SJCRH30 (cell line): ENCODE measurements at regions not wholly inside any gene's neighbourhood (a gene's known extent, or its start where the extent isn't known, plus 50 kb on each side); places are given as distances from the start of the nearest gene placed in this dataset.

Source experiments
- DNase-seq, 2 experiments: peaks; one replicate each; pipeline ENCODE4 v3.0.0-alpha.2; 2015 to 2020
- H3K27ac ChIP-seq: fragments of 250-450 bp; sonication (Bioruptor Pico); 2 replicates; pipeline ENCODE4 v1.5.1; 2020; ENCODE audit warnings: mild to moderate bottlenecking, moderate library complexity
- H3K27me3 ChIP-seq: fragments of 250-450 bp; sonication (Bioruptor Pico); 2 replicates; pipeline ENCODE4 v1.5.1; 2020; ENCODE audit warnings: mild to moderate bottlenecking, moderate library complexity
- H3K36me3 ChIP-seq: fragments of 250-450 bp; sonication (Bioruptor Pico); 2 replicates; pipeline ENCODE4 v1.5.1; 2020; ENCODE audit warnings: mild to moderate bottlenecking, moderate library complexity
- H3K4me1 ChIP-seq: fragments of 250-450 bp; sonication (Bioruptor Pico); 2 replicates; pipeline ENCODE4 v1.5.1; 2020; ENCODE audit warnings: mild to moderate bottlenecking, moderate library complexity
- H3K4me3 ChIP-seq: fragments of 250-450 bp; sonication (Bioruptor Pico); 2 replicates; pipeline ENCODE4 v1.5.1; 2020; ENCODE audit warnings: mild to moderate bottlenecking, moderate library complexity
- H3K9me3 ChIP-seq: fragments of 250-450 bp; sonication (Bioruptor Pico); replicated peaks from 2 replicates; pipeline ENCODE4 v1.5.1; 2020; ENCODE audit warnings: mild to moderate bottlenecking, moderate library complexity

DNA sequence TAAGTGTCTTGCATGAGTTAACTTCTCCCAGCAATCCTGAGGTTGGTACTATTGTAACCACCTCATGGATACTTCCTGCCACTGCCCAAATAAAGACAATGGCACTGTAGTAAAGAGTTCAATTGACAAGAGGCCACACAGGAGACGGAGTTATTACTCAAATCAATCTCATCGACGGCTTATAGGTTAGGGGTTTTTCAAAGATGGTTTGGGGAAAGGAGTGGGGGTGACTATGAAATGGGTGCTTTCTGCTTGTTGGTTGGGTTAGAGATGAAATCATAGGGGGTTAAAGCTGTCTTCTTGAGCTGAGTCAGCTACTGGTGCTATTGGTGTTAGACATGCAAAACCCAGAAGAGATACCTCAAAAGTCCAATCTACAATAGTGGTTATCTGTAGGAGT is 1258.0 kb upstream of the ZEB2 start:
- no peak overlapping the region for H3K4me3 ChIP-seq
- no peak for DNase-seq
- H3K27me3 ChIP-seq: no peaks in the 10 kb centered on the region
- H3K9me3 ChIP-seq: no peaks in the 10 kb centered on the region
- H3K36me3 ChIP-seq: no peaks in the 10 kb centered on the region
- no peaks in the 10 kb centered on the region for H3K4me1 ChIP-seq
- H3K27ac ChIP-seq: no peak overlapping the region

DNA sequence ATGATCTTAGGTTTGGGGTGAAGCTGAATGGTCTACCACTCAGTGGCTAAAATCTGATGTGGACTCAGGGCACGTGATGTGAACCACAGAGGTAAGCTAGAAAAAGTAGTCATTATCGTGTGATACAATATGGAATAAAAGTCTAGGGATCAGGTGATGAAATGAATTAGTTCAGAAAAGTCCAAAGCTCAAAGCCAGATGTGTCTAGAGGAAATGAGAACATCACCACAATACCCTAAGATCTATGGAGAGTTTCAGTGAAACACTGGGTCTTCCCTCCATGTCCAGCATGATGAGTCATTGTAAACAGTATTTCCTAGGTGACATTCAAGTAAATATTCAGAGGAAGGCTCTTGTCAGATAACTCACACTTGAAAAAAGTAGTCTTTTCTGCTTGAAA is 1257.4 kb upstream of the ZEB2 start:
- Histone ChIP-seq H3K36me3 (no peaks in the 10 kb centered on the region), H3K9me3 (no peaks in the 10 kb centered on the region), H3K4me3 (no peak overlapping the region), H3K27ac (no peak overlapping the region), H3K27me3 (no peaks in the 10 kb centered on the region), H3K4me1 (no peaks in the 10 kb centered on the region)
- no peak for DNase-seq

DNA sequence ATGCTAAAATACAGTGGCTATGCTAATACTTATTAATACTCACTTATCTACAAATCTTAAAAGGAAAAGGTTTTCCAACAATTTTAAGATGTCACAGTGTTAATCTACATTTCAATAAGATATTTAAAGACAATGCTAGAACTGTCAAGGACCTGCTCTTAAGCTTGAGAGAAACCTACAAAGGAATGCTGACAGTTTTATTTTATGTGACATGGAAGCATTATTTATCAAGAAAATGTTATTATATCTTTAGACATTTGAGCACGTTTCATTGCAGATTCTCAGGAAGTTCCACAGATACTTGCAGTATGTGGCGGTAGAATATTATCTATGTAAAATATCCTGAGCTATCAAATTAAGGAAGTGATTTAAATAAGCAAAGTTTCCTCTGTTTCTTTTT is 1255.7 kb upstream of the ZEB2 start:
- Histone ChIP-seq H3K9me3 (0 out of 2 replicates have a peak, but pooled peaks cover under 1% of the 10 kb centered on the region), H3K27ac (no peak overlapping the region), H3K27me3 (no peaks in the 10 kb centered on the region), H3K36me3 (no peaks in the 10 kb centered on the region), H3K4me3 (no peak overlapping the region), H3K4me1 (no peaks in the 10 kb centered on the region)
- DNase-seq: no peak

DNA sequence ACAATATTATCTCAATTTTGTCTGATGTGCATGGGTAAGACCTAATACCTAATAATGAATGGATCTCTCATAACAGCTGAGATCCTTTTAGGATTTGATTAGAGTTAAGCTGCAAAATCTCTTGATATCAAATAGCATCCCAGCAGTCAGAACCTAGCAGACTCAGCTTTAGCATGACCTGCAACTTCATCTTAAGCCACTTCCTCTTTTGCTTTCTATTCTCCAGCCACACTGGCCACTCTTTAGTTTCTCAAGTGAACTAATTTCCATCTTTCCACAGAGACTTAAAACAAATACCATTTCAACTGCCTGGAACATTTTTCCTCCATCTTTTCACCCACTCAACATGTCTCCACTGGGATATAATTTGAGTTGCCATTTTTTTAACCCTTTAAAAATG is 1251.6 kb upstream of the ZEB2 start:
- Histone ChIP-seq H3K27me3 (no peaks in the 10 kb centered on the region), H3K4me1 (no peaks in the 10 kb centered on the region), H3K36me3 (no peaks in the 10 kb centered on the region), H3K27ac (no peak overlapping the region), H3K9me3 (0 out of 2 replicates have a peak, but pooled peaks cover 4% of the 10 kb centered on the region), H3K4me3 (no peak overlapping the region)
- no peak for DNase-seq

DNA sequence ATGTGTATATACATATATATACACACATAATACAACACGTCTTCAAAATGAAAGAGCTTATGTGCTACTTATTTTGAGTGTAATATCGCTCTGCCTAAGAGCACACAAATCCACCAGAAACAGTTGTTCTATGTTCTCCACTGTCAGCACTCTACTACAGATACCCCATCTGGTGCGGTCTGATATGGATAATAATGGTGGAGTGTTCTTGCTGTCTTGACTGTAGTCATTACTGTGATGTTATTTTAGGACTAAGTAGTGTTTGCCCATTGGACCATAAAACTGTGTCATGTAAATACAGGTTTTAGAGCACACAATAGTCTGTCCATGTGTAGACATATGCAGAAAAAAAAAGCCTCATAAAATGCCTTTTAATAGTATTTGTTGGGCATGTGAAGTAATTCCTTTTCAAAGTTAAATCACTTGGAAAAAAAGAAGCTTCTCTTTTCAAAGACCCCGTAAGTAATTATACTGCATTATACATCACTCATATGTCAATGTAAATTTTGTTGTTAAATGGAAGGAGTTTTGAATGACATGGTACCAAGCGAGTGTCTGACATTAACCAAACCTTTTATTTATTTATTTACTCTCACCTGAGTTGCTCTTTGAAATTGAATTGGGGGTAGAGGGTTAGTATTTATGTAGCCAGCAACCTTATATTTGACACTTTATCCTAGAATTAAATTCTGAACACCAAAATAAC is 1249.2 kb upstream of the ZEB2 start:
- H3K4me3 ChIP-seq: no peak overlapping the region
- no peaks in the 10 kb centered on the region for H3K27me3 ChIP-seq
- H3K9me3 ChIP-seq: 0 out of 2 replicates have a peak, but pooled peaks cover 4% of the 10 kb centered on the region
- peak in 1 of 2 experiments; percentile 56 for DNase-seq
- H3K36me3 ChIP-seq: no peaks in the 10 kb centered on the region
- H3K4me1 ChIP-seq: no peaks in the 10 kb centered on the region
- H3K27ac ChIP-seq: no peak overlapping the region

DNA sequence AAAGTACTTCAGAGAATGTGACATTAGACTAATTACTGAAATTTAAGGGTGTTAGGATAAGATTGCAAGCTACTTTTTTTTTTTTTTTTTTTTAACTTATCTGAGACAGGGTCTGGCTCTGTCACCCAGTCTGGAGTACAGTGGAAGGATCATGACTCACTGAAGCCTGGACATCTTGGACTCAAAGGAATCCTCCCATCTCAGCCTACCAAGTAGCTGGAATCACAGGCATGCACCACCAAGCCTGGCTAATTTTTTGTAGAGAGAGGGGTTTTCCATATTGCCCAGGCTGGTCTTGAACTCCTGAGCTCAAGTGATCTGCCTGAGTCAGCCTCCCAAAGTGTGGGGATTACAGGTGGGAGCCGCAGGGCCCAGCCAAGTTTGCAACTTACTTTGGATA is 1246.0 kb upstream of the ZEB2 start:
- Histone ChIP-seq H3K27ac (no peak overlapping the region), H3K36me3 (no peaks in the 10 kb centered on the region), H3K4me1 (no peaks in the 10 kb centered on the region), H3K27me3 (no peaks in the 10 kb centered on the region), H3K9me3 (0 out of 2 replicates have a peak, but pooled peaks cover 4% of the 10 kb centered on the region), H3K4me3 (no peak overlapping the region)
- DNase-seq: no peak

DNA sequence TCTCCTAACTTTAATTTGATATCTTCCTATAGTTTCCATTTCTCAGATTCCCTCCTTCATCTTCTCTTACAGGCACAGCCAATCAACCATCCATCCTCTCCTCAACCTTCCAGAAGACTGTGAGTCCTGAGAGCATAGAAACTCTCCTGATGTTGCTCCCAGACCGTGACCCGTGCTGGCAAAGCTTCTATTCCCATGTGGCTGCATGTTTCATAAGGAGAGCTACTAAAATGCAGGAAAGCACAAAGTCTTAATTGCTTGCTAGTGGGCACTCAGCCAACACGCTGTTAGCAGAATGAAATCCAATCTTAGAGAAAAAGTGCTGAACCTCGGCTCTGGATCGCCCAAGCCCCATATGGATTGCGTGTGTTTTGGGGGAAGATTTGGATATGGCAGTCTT is 1244.7 kb upstream of the ZEB2 start:
- Histone ChIP-seq H3K27me3 (no peaks in the 10 kb centered on the region), H3K9me3 (0 out of 2 replicates have a peak, but pooled peaks cover 2% of the 10 kb centered on the region), H3K4me3 (no peak overlapping the region), H3K27ac (no peak overlapping the region), H3K4me1 (no peaks in the 10 kb centered on the region; the same call in 1 of the 2 replicates), H3K36me3 (no peaks in the 10 kb centered on the region)
- DNase-seq: peak; percentile 66 to 82

DNA sequence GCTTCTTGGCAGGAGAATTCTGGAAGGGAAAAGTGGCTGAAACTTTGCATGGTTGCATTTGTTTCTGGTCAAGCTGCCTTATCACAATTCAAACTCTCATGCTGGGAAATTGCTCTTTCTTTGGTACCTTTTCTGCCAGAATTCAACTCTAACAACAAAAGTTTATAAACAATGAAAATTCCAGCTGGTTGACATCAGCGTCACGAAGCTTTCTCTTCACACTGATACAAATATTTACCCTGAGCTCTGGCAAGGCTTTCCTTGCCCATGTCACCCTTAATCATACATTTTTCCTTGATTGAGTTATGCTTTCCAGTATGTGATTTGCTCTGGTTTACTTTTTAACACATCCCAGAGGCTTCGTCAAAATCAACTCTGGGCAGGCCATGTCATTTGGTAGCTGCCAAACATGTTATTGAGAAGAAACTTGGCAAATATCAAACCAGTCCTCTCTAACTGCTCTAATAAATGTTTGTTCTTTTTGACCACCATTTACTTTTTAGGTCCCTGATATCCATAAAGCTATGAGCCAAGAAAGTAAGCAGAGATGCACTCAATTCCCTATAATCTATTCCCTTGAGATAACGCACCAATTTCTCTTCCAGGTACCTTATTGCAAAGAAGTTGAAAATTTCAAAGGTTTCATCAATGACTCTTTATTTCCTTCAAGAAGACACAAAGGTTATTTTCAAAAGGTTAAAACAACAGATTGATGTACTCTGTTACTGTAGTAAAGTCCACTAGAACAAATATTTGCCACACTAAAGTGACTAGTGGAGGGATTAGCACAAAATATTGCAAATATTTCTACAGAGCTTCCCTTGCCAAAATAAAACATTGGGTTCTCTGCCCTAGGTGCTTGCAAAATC is 1241.1 kb upstream of the ZEB2 start:
- H3K4me1 ChIP-seq: no peaks in the 10 kb centered on the region; the same call in 1 of the 2 replicates
- H3K9me3 ChIP-seq: no peaks in the 10 kb centered on the region
- no peak for DNase-seq
- H3K27ac ChIP-seq: no peak overlapping the region; the same call in 1 of the 2 replicates
- no peak overlapping the region for H3K4me3 ChIP-seq
- no peaks in the 10 kb centered on the region for H3K27me3 ChIP-seq
- H3K36me3 ChIP-seq: no peaks in the 10 kb centered on the region

DNA sequence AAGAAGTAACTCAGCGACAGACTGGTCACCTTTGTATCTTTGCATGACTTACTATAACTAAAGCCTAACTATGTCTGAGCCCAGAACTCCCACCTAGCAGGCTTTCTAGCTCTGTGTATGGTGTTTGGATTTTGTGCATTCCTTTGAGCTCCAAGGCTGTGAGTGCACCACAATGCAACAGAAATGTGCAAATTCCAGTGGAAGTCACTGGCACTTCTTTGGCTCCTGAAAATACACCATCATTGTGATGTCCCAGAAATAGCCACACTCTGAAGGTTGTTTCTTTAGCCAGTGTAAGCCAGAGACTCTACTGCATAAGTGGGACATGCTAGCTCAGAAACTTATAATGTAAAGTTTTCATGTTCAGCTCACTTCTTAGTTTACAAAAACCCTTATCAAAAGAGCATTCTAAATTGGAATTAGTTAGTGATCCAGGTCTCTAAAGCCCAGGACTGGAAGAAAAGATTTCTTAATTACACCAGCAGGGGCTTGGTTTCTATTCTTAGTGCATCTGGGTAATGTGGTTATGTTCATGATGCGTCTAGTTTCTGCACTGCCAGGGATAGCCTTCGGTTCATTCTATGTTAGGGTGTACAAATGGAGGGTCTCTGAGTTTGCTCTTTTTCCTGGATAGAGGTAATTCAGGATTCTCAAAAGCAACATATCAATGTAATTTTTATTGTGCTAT is 1239.5 kb upstream of the ZEB2 start:
- Histone ChIP-seq H3K4me1 (no peaks in the 10 kb centered on the region; the same call in 1 of the 2 replicates), H3K36me3 (no peaks in the 10 kb centered on the region), H3K27ac (no peak overlapping the region), H3K27me3 (no peaks in the 10 kb centered on the region), H3K4me3 (no peak overlapping the region), H3K9me3 (no peaks in the 10 kb centered on the region)
- DNase-seq: no peak

DNA sequence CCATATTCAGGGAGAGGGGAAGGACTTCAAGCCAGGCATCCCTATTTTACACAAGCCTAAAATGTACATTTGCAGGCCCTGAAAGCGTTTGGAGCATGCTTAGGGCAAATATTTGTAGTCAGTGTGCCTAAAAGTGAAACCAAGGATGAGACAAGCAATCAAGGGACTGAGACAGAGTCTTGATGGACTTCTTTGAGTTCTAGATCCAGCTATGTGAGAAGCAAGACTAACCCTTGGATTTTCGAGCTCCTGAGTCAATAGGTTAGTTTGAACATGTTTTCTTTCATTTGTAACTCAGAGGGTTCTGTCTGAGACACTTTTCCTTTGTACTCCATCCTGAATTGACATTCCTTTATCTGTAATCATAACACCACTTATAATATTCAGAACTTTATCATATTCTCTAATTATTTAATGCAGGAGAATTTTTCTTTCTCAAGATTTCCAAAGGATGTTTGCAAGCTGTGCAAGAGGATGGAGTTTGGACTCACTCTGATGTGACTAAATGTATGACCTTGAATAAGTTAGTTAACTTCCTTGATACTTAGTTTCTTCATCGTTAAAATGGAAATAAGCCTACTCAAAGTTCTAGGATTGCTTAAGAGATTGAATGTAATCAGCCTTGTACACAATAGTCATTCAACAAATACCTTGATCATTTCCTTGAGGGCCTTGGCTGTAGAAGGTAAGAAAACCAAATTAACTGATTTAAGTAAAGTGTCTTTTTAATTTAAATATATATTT is 1237.8 kb upstream of the ZEB2 start:
- DNase-seq: no peak
- no peak overlapping the region for H3K4me3 ChIP-seq
- no peaks in the 10 kb centered on the region for H3K9me3 ChIP-seq
- H3K27ac ChIP-seq: no peak overlapping the region
- peaks cover 10% of the 10 kb centered on the region for H3K4me1 ChIP-seq
- H3K36me3 ChIP-seq: no peaks in the 10 kb centered on the region
- no peaks in the 10 kb centered on the region for H3K27me3 ChIP-seq

DNA sequence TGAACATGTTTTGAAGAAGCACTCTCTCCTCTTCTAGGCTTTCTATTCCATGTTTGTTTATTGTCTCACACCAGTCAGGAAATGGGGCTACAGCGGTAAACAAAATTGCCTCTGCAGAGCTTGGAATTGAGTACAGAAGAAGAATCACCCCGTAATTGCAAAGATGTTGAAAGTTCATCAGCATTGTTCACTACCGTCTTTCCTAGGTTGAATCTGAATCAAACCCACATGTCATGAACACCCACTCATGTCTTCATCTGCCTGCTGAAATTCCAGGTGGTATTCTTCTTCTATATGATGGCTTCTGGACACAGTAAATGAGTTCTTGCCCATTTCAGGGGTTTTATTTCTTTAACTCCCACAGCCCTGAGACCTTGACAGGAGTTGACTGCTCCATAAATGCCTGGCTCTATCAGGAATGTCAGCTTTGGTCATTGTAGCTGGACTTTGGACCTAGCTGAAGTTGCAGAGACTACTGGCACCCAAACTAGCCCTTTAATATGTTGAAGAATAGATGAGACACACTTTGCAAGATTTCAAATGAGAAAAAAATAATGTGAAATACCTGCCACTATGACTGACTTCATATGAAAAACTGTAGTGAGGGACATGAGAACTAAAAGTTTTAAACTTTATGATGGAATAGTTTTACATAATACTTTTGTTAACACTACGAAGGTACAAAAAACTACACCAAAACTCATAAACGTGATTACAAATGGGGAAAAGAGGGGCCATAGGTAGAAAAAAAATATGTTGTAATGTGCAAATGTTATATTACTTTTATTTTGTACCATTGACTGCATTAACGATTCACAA is 1235.3 kb upstream of the ZEB2 start:
- H3K27ac ChIP-seq: no peak overlapping the region
- H3K27me3 ChIP-seq: no peaks in the 10 kb centered on the region
- DNase-seq: no peak
- H3K9me3 ChIP-seq: no peaks in the 10 kb centered on the region
- no peak overlapping the region for H3K4me3 ChIP-seq
- no peaks in the 10 kb centered on the region for H3K36me3 ChIP-seq
- peaks cover 28% of the 10 kb centered on the region for H3K4me1 ChIP-seq

DNA sequence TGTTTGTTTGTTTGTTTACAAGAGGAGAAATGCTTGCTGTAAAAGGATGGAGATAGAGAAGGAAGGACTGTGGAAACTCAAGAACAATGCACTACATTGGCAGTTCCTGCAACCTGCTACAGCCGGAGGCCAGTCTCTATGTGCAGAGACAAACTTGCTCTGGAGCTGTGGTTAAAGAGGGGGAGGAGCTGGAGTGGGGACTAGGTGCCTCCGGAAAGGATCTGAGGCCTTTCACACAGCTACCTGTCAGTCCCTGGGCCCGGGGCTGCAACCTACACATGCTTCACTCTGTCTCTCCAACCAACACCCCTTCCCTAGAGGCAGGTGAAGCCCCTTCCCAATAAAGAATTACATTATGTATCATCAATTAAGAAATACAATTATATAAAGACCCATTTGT is 1234.0 kb upstream of the ZEB2 start:
- Histone ChIP-seq H3K27ac (no peak overlapping the region), H3K9me3 (no peaks in the 10 kb centered on the region), H3K4me3 (no peak overlapping the region), H3K4me1 (peaks cover 29% of the 10 kb centered on the region), H3K27me3 (no peaks in the 10 kb centered on the region), H3K36me3 (no peaks in the 10 kb centered on the region)
- peak in 1 of 2 experiments; percentile 9 for DNase-seq

DNA sequence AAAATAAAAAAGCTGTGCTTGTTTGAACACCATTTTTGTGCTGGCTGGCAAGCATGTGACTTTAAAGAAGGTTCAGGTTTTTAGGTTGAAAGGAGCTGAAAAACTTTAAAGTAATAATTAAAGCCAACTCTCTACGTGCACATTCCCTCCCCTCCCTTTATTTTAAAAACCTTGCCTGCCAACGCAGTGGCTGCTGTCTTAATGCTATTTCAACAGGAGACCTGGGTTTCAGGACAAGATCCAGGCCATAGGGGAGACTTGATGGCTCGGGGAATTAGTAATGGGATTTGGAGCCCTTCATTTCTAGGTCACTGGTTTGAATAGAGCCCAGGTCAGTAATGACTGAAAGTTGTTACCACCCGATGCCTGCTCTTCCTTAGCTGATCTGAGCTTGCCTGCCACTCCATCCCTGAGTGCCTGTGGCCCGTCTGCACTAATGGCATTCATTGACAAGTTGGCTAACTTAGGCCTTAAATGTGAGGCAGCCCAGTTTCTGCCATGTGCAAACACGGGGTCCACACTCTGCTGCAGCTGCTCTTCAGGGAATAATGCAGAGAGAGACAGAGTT is 1233.2 kb upstream of the ZEB2 start:
- H3K27me3 ChIP-seq: no peaks in the 10 kb centered on the region
- no peaks in the 10 kb centered on the region for H3K9me3 ChIP-seq
- DNase-seq: peak in 1 of 2 experiments; percentile 37
- H3K27ac ChIP-seq: peak overlapping the region; percentile 71
- H3K4me3 ChIP-seq: peak overlapping the region; percentile 37
- peaks cover 29% of the 10 kb centered on the region for H3K4me1 ChIP-seq
- no peaks in the 10 kb centered on the region for H3K36me3 ChIP-seq
